ENCODE measurements at regions not wholly inside any gene's neighbourhood (a gene's known extent, or its start where the extent isn't known, plus 50 kb on each side); places are given as distances from the start of the nearest gene placed in this dataset.

GRCh38 chr3:177249203-177249602 lies 51.9 kb upstream of the TBL1XR1 start:
- Histone ChIP-seq H3K4me3 (no peak overlapping the region), H3K27ac (no peak overlapping the region), H3K36me3 (no peaks in the 10 kb centered on the region), H3K4me1 (peaks cover 0 to 9% of the 10 kb centered on the region in 2 donors), H3K27me3 (no peaks in the 10 kb centered on the region), H3K9me3 (no peaks in the 10 kb centered on the region)
- no peak for ATAC-seq
- no peak for TF ChIP-seq CTCF (IDR thresholded peaks at IDR 0.05)
- no peak for DNase-seq
- intact Hi-C loops (cut with DNase I): no loop called here

- no peak for TF ChIP-seq CTCF (IDR thresholded peaks at IDR 0.05)
- no peak overlapping the region for H3K27ac ChIP-seq
- no peaks in the 10 kb centered on the region for H3K9me3 ChIP-seq
- no peak for ATAC-seq
- no peak overlapping the region for H3K4me3 ChIP-seq
- no peaks in the 10 kb centered on the region for H3K36me3 ChIP-seq
- peaks cover 0 to 9% of the 10 kb centered on the region in 2 donors for H3K4me1 ChIP-seq
- intact Hi-C loops (cut with DNase I): no loop called here
- no peak for DNase-seq
- H3K27me3 ChIP-seq: no peaks in the 10 kb centered on the region
Observed at GRCh38 chr3:177250151-177250550, 52.9 kb upstream of the TBL1XR1 start.

DNA sequence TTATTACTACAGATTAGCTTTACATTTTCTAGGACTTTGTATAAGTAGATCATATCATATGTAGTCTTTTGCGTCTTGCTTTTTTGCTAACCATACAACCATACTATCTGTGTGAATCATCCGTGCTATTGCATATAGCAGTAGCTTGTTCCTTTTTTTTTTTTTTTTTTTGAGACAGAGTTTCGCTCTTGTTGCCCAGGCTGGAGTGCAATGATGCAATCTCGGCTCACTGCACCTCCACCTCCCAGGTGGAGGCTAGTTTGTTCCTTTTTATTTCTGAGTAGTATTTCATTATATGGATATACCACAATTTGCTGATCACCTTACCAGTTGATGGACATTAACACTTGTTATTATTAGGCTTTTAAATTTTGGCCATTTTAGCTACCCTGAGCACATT lies 54.5 kb upstream of the TBL1XR1 start:
- H3K9me3 ChIP-seq: no peaks in the 10 kb centered on the region
- ATAC-seq: peak; percentile 37

DNA sequence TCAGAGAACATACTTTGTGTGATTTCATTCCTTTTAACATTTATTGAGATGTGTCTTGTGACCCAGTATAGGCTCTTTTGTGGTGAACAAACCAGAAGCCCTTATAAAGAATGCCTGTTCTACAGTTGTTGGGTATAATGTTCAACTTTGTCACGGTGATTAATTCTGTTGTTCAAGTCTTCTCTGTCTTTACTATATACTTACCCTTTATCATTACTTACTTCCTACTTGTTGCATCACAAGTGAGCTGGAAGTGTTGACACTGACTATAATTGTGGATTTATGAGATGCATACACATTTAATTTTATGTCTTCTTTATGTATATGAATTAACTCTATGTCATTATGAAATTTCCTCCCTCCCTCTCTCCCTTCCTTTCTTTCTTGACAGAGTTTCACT lies 59.7 kb upstream of the TBL1XR1 start:
- no peak for TF ChIP-seq CTCF (IDR thresholded peaks at IDR 0.05)
- H3K4me1 ChIP-seq: peaks cover 0 to 1% of the 10 kb centered on the region in 2 donors
- no peak overlapping the region for H3K4me3 ChIP-seq
- no peaks in the 10 kb centered on the region for H3K9me3 ChIP-seq
- no peak for ATAC-seq
- H3K27ac ChIP-seq: no peak overlapping the region
- no peak for DNase-seq
- H3K36me3 ChIP-seq: no peaks in the 10 kb centered on the region
- intact Hi-C loops (cut with DNase I): no loop called here
- no peaks in the 10 kb centered on the region for H3K27me3 ChIP-seq

More for the DNA sequence above, 54.5 kb upstream of the TBL1XR1 start:
- Histone ChIP-seq H3K27me3 (no peaks in the 10 kb centered on the region), H3K4me1 (peaks cover 0 to 9% of the 10 kb centered on the region in 2 donors), H3K4me3 (no peak overlapping the region), H3K27ac (no peak overlapping the region), H3K36me3 (no peaks in the 10 kb centered on the region)
- TF ChIP-seq CTCF (IDR thresholded peaks at IDR 0.05): no peak
- intact Hi-C loops (cut with DNase I): no loop called here
- no peak for DNase-seq

DNA sequence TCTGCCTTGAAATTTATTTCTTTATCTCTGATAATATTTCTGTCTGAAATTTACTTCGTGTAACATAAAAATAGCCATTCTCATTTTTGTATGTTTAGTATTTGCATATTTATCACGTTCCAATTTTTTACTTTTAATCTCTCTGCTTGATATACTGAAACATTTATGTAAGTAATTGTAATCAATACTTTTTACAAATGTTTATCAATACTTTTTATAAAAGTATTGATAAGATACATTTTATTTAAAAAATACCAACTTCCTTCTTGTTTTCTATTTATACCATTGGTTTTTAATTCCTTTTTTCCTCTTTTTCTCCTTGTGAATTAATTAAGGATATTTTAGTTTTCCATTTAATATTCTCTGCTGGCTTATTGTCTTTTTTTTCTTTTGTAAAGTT lies 60.3 kb upstream of the TBL1XR1 start:
- intact Hi-C loops (cut with DNase I): no loop called here
- DNase-seq: no peak
- Histone ChIP-seq H3K4me3 (no peak overlapping the region), H3K27me3 (no peaks in the 10 kb centered on the region), H3K4me1 (no peaks in the 10 kb centered on the region), H3K27ac (no peak overlapping the region), H3K9me3 (no peaks in the 10 kb centered on the region), H3K36me3 (no peaks in the 10 kb centered on the region)
- no peak for TF ChIP-seq CTCF (IDR thresholded peaks at IDR 0.05)
- no peak for ATAC-seq
